GM19452 (cell line): ENCODE measurements at regions not wholly inside any gene's neighbourhood (a gene's known extent, or its start where the extent isn't known, plus 50 kb on each side); places are given as distances from the start of the nearest gene placed in this dataset.

Source experiments
- ATAC-seq: cut with Tn5 transposase; IDR thresholded peaks from one replicate; pipeline ENCODE4 v1.9.1; 2021; ENCODE audit not compliant: unreplicated experiment

GRCh38 chr14:85987907-85988306 is 458.0 kb downstream of the FLRT2 start:
- no peak for ATAC-seq

GRCh38 chr14:85987292-85987691 is 457.3 kb downstream of the FLRT2 start:
- ATAC-seq = no peak

- no peak for ATAC-seq
These were observed 448.8 kb downstream of the FLRT2 start for GRCh38 chr14:85978582-85979250.

GRCh38 chr14:85974602-85975001 is 444.7 kb downstream of the FLRT2 start:
- no peak for ATAC-seq

GRCh38 chr14:85963486-85963885 is 433.5 kb downstream of the FLRT2 start:
- no peak for ATAC-seq

- ATAC-seq = no peak
These were observed 430.8 kb downstream of the FLRT2 start for GRCh38 chr14:85960756-85961155.

GRCh38 chr14:85959063-85959462 is 429.1 kb downstream of the FLRT2 start:
- no peak for ATAC-seq

- ATAC-seq = no peak
These were observed 428.1 kb downstream of the FLRT2 start for GRCh38 chr14:85958069-85958468.

GRCh38 chr14:85953265-85953664 is 423.3 kb downstream of the FLRT2 start:
- ATAC-seq = no peak

- ATAC-seq = no peak
These were observed 418.2 kb downstream of the FLRT2 start for GRCh38 chr14:85948153-85948552.

- ATAC-seq = no peak
These were observed 417.7 kb downstream of the FLRT2 start for GRCh38 chr14:85947461-85948139.

- ATAC-seq = no peak
These were observed 413.2 kb downstream of the FLRT2 start for GRCh38 chr14:85943192-85943591.

GRCh38 chr14:85934886-85935254 is 404.9 kb downstream of the FLRT2 start:
- ATAC-seq = peak; percentile 53

- ATAC-seq = peak; percentile 83
These were observed 404.4 kb downstream of the FLRT2 start for GRCh38 chr14:85934123-85934885.

GRCh38 chr14:85921241-85921640 is 391.3 kb downstream of the FLRT2 start:
- ATAC-seq = no peak

GRCh38 chr14:85917716-85918115 is 387.8 kb downstream of the FLRT2 start:
- ATAC-seq = no peak

- ATAC-seq = no peak
These were observed 385.8 kb downstream of the FLRT2 start for GRCh38 chr14:85915711-85916110.

- no peak for ATAC-seq
These were observed 382.2 kb downstream of the FLRT2 start for GRCh38 chr14:85912141-85912540.

- no peak for ATAC-seq
These were observed 381.1 kb downstream of the FLRT2 start for GRCh38 chr14:85911044-85911443.

GRCh38 chr14:85909581-85909980 is 379.6 kb downstream of the FLRT2 start:
- no peak for ATAC-seq

- no peak for ATAC-seq
These were observed 377.6 kb downstream of the FLRT2 start for GRCh38 chr14:85907536-85907935.

GRCh38 chr14:85897808-85898207 is 367.9 kb downstream of the FLRT2 start:
- ATAC-seq = no peak
